Daoy (cell line): ENCODE measurements at regions not wholly inside any gene's neighbourhood (a gene's known extent, or its start where the extent isn't known, plus 50 kb on each side); places are given as distances from the start of the nearest gene placed in this dataset.
"Not testable (repeated sequence)": the region's sequence is repeated elsewhere in the genome, so short reads cannot be mapped to it uniquely, and the experiment has no call there.

Experiments used
- DNase-seq: peaks from one replicate; pipeline ENCODE4 v3.0.0-alpha.2; 2015; ENCODE audit warnings: low read depth

- DNase-seq = no peak
These were observed 93.2 kb downstream of the DACT1 start for GRCh38 chr14:58730792-58731464.

GRCh38 chr14:58731465-58732293 is 93.9 kb downstream of the DACT1 start:
- peak; percentile 96 for DNase-seq

GRCh38 chr14:58732387-58732786 is 94.6 kb downstream of the DACT1 start:
- DNase-seq = no peak

DNA sequence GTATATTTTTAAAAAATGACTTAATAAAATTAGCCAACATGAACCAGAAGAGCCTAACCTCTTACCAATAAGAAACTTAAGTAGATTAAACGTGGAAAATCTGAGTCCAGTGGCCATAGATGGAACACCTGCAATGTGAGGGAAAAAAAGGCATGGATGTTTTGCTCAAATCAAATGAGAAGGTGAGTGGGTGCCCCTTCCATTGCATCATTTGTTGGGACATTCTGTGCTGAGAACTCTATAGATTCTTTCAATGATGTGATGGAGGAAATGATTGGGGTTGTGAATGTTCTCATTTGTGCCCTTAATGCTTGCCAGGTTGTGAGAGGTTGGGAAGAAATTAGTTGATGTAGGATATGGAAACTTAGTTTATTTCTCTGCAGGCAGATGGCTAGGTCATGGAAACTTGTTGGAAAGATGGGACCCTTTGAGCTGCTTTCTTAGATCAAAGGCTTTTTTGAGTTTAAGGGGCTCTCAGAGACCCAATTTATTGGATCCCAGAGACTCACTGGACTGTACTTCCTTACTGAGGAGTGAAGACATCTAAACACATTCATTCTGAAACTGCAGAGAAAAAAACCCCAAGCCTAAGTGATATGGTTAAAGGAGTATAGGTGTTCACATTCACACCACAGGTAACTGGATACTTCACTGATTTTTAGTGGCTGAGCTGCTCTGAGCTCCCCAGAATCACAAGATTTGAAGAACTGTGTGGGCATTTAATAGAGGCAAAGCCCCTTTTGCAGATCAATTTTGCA is 95.9 kb downstream of the DACT1 start:
- no peak for DNase-seq

DNA sequence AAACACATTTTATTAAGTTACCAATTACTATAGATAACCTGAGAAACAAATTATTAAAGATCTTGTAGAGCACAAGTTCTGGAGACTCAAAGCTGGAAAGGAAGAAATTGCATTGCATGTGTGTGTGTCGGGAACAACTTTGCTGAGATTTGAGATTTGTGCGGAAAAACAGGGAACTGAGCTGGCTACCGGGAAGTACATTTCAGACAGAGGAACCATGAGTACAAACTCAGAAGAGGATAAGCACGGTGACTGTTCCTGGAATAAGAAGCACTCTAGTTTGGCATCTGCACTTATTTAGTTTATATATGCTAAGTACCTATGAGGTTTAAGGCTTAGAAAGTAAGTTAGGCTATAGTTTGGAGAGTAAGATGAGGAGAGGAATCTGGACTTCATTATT is 97.8 kb downstream of the DACT1 start:
- no peak for DNase-seq

DNA sequence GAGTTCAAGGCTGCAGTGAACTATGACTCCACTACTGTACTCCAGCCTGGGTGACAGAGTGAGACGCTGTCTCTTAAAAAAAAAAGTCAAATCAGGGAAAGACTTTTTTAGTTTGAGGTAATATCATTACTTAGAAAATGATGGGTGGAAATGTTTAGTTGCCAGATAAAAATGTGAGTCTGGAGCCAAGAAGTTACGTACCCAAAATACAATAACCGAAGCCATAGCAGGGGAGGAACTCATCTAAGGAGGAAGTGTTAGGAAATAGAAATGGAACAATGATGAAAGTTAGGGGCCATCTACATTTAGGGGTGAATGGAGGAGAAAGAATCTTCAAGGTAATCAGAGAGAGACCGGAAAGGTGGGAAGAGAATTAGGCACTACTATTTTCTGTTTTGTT is 98.8 kb downstream of the DACT1 start:
- DNase-seq = no peak

DNA sequence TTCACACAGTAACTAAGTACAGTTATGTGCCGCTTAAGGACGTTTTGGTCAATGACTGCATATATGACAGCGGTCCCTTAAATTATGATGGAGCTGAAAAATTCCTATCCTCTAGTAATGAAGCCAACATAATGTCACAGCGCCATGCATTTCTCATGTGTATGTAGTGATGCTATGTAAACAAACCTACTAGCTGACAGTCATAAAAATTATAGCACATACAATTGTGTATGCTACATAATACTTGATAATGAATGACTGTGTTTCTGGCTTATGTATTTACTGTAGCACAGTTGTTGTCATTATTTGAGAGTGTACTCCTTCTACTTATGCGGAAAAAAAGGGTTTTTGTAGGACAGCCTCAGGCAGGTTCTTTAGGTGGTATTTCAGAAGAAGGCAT is 99.7 kb downstream of the DACT1 start:
- DNase-seq = no peak

- peak; percentile 92 for DNase-seq
These were observed 100.6 kb downstream of the DACT1 start for GRCh38 chr14:58738189-58738836.

- no peak for DNase-seq
These were observed 101.1 kb downstream of the DACT1 start for GRCh38 chr14:58738876-58739275.

- no peak for DNase-seq
These were observed 101.9 kb downstream of the DACT1 start for GRCh38 chr14:58739674-58740073.

DNA sequence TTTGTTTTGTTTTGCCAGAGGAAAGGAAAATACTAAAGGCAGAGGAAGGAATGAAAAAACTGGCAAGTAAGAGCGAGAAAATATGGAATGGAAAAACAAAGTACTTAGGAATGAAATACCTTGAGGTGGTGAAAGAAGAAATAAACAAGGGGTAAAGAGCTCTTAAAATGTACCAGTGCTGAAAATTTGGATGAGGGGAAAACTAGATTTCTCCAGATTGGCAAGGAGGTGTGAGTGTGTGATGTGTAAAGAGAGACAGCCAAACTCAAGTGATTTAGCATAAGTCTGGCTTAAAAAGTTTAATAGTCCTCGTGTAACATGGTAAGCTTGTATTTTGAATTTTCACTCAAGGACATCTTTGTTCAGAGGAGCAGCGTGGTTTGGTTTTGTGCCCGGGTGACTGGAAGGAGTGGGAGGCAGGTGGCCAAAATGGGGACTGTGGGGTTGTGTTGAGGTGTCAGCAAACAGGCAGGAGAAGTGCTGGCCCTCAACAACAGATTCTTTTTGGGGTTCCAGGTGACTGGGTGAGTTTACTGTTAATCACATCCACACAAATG is 102.7 kb downstream of the DACT1 start:
- DNase-seq = no peak

DNA sequence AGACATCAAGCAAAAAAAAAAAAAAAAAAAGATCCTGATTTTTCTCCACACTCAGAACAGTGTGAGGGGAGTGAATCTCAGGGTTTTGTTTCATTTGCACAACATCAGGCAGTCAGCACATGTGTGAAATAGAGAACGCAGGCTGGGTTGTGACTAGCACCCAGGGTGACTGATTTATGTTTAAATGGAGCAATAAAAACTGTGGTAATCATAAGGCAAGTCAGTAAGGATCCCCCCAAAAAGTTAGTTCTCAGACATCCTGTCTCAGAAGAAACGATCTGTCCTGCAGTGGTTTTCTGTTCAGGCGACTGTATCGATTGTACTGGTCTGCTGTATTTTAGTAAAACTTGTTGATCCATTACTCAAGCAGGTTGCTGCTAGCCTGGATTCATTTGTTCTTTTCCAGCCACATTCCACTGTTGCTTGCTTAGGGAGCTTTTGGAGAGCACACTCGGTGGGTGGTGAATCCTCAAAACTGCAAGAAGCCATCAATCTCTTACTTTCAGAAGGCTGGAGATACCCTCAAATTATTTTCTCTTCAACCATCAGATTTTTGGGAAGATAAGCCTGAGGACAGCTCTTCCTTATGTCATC is 107.1 kb downstream of the DACT1 start:
- no peak for DNase-seq

DNA sequence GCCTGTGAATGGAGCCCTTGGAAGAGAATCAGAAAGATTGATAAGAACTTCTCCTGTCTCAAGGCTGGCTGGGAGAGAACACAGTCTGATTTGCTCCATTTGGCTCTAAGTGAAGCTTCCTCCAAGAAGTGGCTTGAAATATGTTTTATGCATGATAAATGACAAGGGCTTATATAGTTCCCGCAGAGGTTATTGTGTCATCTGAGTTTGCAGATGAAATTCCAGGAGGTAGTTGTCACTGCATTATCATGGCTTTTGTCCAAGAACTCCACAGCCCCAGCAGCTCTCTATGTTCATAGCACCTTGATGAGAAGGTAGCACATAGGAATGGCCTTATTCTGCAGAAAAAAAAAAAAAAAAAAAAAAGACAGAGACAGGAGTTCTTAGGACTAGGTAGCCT is 108.5 kb downstream of the DACT1 start:
- DNase-seq = peak; percentile 88

DNA sequence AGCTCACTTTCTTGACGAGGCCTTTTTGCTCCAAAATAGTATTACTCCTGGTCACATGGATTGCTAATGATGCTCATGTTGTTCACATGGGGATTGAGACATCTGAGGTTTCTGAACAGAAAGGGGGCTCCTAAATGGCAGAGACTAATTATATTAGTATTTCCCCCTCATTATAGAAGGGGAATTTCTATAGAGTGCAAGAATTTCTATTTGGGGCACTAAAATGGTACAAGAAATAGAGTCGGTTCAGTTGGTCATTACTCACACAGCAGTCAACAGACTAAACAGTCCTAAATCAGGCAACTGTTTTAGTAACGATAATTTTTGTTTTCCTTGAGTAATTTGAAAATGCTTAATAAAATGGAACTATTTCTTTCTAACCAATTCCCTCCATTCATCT is 108.9 kb downstream of the DACT1 start:
- no peak for DNase-seq

- peak; percentile 88 for DNase-seq
These were observed 109.4 kb downstream of the DACT1 start for GRCh38 chr14:58747181-58747580.

DNA sequence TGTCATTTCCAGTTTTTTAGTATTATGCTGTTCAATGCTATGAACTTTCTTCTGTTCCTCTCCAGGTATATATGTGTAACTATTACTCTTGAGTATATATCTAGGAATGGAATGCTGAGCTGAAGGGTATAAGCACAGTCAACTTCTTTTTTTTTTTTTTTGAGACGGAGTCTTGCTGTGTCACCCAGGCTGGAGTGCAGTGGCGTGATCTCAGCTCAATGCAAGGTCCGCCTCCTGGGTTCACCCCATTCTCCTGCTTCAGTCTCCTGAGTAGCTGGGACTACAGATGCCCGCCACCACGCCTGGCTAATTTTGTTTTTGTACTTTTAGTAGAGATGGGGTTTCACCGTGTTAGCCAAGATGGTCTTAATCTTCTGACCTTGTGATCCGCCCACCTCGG is 110.5 kb downstream of the DACT1 start:
- DNase-seq = not testable (repeated sequence)

- DNase-seq = peak; percentile 96
These were observed 111.4 kb downstream of the DACT1 start for GRCh38 chr14:58749066-58749669.

GRCh38 chr14:58750321-58751269 is 112.8 kb downstream of the DACT1 start:
- no peak for DNase-seq

GRCh38 chr14:58751788-58752187 is 114.0 kb downstream of the DACT1 start:
- no peak for DNase-seq

DNA sequence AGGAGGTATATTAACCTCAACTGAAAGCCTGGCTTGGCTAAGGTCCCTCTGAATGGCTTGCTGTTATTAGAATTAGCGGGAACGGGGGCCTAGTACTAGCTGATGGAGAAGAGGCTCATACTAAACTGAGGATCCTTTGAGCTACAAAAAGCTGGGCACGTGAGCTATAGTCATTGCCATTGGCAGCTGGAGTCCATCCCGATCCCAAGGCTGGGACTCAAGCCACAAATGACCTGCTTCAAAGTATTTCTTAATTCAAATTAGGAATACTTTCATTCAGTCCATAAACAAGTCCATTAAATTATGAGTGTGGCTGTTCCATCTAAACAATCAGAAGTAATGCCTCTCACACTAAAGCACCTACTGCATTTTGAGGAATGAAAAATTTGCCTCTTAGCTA is 114.5 kb downstream of the DACT1 start:
- no peak for DNase-seq
